Panc1 (cell line): ENCODE measurements at regions not wholly inside any gene's neighbourhood (a gene's known extent, or its start where the extent isn't known, plus 50 kb on each side); places are given as distances from the start of the nearest gene placed in this dataset.

Source experiments
- ATAC-seq: fragments of 200-7000 bp; cut with Tn5 transposase; 2 replicates; pipeline ENCODE4 v1.9.1; 2020; ENCODE audit warnings: mild to moderate bottlenecking, moderate library complexity
- BruUV-seq: library from RNA; stranded (reverse); fragments of 400-500 nt; replicated peaks from 2 replicates; lab custom pipeline; 2021; lab: Mats Ljungman, UMichigan
- CTCF ChIA-PET: fragments of 300-600 bp; sonication (Branson Sonifier 250); formaldehyde crosslinking; loops from one replicate; lab custom pipeline; 2022; ENCODE audit warnings: antibody characterized with exemption; lab: Charles Lee
- POLR2A ChIA-PET: fragments of 300-600 bp; sonication (Branson Sonifier 250); formaldehyde crosslinking; loops from one replicate; lab custom pipeline; 2022; ENCODE audit warnings: antibody characterized with exemption; lab: Charles Lee
- DNase-seq: peaks from one replicate; pipeline ENCODE4 v3.0.0-alpha.2; 2010; ENCODE audit warnings: low read depth, low spot score
- H3K27ac ChIP-seq: 2 replicates; pipeline ENCODE4 v1.5.1; 2011; ENCODE audit warnings: mild to moderate bottlenecking, low read length, inconsistent platforms
- H3K27me3 ChIP-seq: fragments of 200-500 bp; sonication (Bioruptor generic); 2 replicates; pipeline ENCODE4 v1.6.0; 2014; ENCODE audit warnings: low read length, inconsistent platforms; ENCODE audit not compliant: control insufficient read depth, insufficient read depth
- H3K36me3 ChIP-seq: fragments of 200-500 bp; sonication (Bioruptor generic); 2 replicates; pipeline ENCODE4 v1.5.1; 2014; ENCODE audit warnings: inconsistent platforms, mild to moderate bottlenecking, low read length, moderate library complexity; ENCODE audit not compliant: control insufficient read depth, insufficient read depth
- H3K4me1 ChIP-seq: 2 replicates; pipeline ENCODE4 v1.5.1; 2011; ENCODE audit warnings: inconsistent platforms, mild to moderate bottlenecking, low read length, moderate library complexity; ENCODE audit not compliant: control insufficient read depth, insufficient read depth
- H3K4me3 ChIP-seq, 2 experiments: 2 replicates each; pipeline ENCODE4 v1.5.1; 2011 to 2012; ENCODE audit warnings: low read depth in 2 of 2, low read length in 2 of 2, mild to moderate bottlenecking in 2 of 2, inconsistent platforms in 1 of 2, moderate library complexity in 1 of 2
- H3K9me3 ChIP-seq: fragments of 200-500 bp; sonication (Bioruptor generic); 2 replicates; pipeline ENCODE4 v1.5.1; 2014; ENCODE audit warnings: low read depth, mild to moderate bottlenecking, inconsistent platforms, low read length, moderate library complexity; ENCODE audit not compliant: control insufficient read depth, insufficient read depth
- CTCF ChIP-seq: fragments of 450-650 bp; IDR thresholded peaks from 2 replicates; pipeline ENCODE4 v1.5.1; 2017; ENCODE audit warnings: mild to moderate bottlenecking
- POLR2AphosphoS5 ChIP-seq: IDR thresholded peaks from 2 replicates; pipeline ENCODE4 v1.6.1; 2012; ENCODE audit warnings: mild to moderate bottlenecking, low read depth, low read length, moderate library complexity
- REST ChIP-seq, 2 experiments: IDR thresholded peaks; 2 replicates each; pipeline ENCODE4 v1.6.1; 2011 to 2012; ENCODE audit warnings: low read depth in 2 of 2, control low read depth in 1 of 2, low read length in 1 of 2, mild to moderate bottlenecking in 1 of 2, moderate library complexity in 1 of 2; ENCODE audit not compliant: insufficient read depth in 1 of 2
- SIN3A ChIP-seq: IDR thresholded peaks from 2 replicates; pipeline ENCODE4 v1.6.1; 2012; ENCODE audit warnings: low read depth, mild to moderate bottlenecking, low read length, moderate library complexity, borderline replicate concordance; ENCODE audit not compliant: insufficient read depth
- TCF7L2 ChIP-seq: IDR thresholded peaks from 2 replicates; pipeline ENCODE4 v1.6.1; 2011; ENCODE audit warnings: mild to moderate bottlenecking, low read depth, low read length, inconsistent platforms
- in situ Hi-C: cut with HindIII; loops from 2 replicates; pipeline ENCODE4 v1.10.0; 2016; ENCODE audit warnings: low sequenced_read_pairs, low pct_unique_long_range_greater_than_20kb
- intact Hi-C: fragments of 100-400 bp; cut with micrococcal nuclease; formaldehyde crosslinking; loops from one replicate; pipeline ENCODE4 v1.10.0; 2022; ENCODE audit not compliant: unreplicated experiment

DNA sequence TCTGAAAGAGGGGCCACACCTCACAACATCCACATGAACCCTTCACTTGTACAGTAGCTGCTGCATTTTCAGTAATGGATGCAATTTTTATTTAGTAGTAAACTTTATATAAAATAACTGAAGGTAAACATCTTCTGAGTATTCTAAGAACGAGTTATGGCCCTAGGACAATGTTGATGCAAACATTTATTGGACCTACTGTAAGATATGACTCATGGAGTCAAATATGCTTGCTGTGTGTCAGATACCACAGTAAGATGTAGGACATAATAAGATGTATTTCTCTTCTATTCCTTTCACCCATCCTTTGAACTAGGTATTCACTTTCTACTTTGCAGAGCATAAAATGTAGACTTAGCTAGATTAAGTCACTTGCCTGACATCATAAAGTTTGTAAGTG, 87.6 kb downstream of the TEX13C start:
- intact Hi-C loops: no loop called here
- H3K9me3 ChIP-seq: no peaks in the 10 kb centered on the region
- no peak for TF ChIP-seq SIN3A
- TF ChIP-seq TCF7L2: no peak
- no peak for TF ChIP-seq CTCF
- no peak for TF ChIP-seq POLR2AphosphoS5
- TF ChIP-seq REST (IDR thresholded peaks at IDR 0.05; ENCODE audit: insufficient read depth in 1 of 2, low read depth in 2 of 2, low read length in 1 of 2): no peak
- H3K4me1 ChIP-seq: no peaks in the 10 kb centered on the region
- in situ Hi-C loops: no loop called here
- ATAC-seq (no peak), DNase-seq (no peak)
- no peaks in the 10 kb centered on the region for H3K27me3 ChIP-seq
- ChIA-PET CTCF (no interaction called here), POLR2A (no interaction called here)
- H3K4me3 ChIP-seq: no peak overlapping the region
- no peak overlapping the region for H3K27ac ChIP-seq
- no TSS peak for BruUV-seq
- no peaks in the 10 kb centered on the region for H3K36me3 ChIP-seq

GRCh38 chrX:125420809-125421208, 101.1 kb downstream of the TEX13C start:
- in situ Hi-C loops: no loop called here
- no peaks in the 10 kb centered on the region for H3K36me3 ChIP-seq
- TF ChIP-seq SIN3A (no peak), POLR2AphosphoS5 (no peak), CTCF (no peak), TCF7L2 (no peak), REST (IDR thresholded peaks at IDR 0.05; ENCODE audit: insufficient read depth in 1 of 2, low read depth in 2 of 2, low read length in 1 of 2) (no peak)
- no peak for DNase-seq
- no peaks in the 10 kb centered on the region for H3K9me3 ChIP-seq
- ATAC-seq: no peak
- no peaks in the 10 kb centered on the region for H3K27me3 ChIP-seq
- CTCF ChIA-PET: no interaction called here
- POLR2A ChIA-PET: no interaction called here
- no peak overlapping the region for H3K27ac ChIP-seq
- no peaks in the 10 kb centered on the region for H3K4me1 ChIP-seq
- no peak overlapping the region for H3K4me3 ChIP-seq
- intact Hi-C loops: no loop called here
- no TSS peak for BruUV-seq
